SK-N-SH treated with all-trans-retinoic acid at 6 μM for 48 hours (cell line): ENCODE measurements at regions not wholly inside any gene's neighbourhood (a gene's known extent, or its start where the extent isn't known, plus 50 kb on each side); places are given as distances from the start of the nearest gene placed in this dataset.

Experiments used
- CSDC2 ChIP-seq: fragments of 250-450 bp; sonication (Bioruptor Pico); IDR thresholded peaks from 2 replicates; pipeline ENCODE4 v1.5.0; 2020; ENCODE audit warnings: mild to moderate bottlenecking, moderate library complexity
- ESRRG ChIP-seq: fragments of 250-450 bp; sonication (Bioruptor Pico); IDR thresholded peaks from 2 replicates; pipeline ENCODE4 v1.6.1; 2021; ENCODE audit warnings: mild to moderate bottlenecking
- ISL1 ChIP-seq: fragments of 250-450 bp; sonication (Bioruptor Pico); IDR thresholded peaks from 2 replicates; pipeline ENCODE4 v2.1.2; 2022; ENCODE audit warnings: mild to moderate bottlenecking, moderate library complexity
- SNAI2 ChIP-seq: fragments of 250-450 bp; sonication (Bioruptor Pico); IDR thresholded peaks from 2 replicates; pipeline ENCODE4 v1.5.0; 2020; ENCODE audit warnings: mild to moderate bottlenecking, moderate library complexity
- ZFP30 ChIP-seq: fragments of 450-650 bp; formaldehyde crosslinking; IDR thresholded peaks from 2 replicates; pipeline ENCODE4 v1.5.0; 2022; ENCODE audit warnings: mild to moderate bottlenecking, moderate library complexity
- ZNF70 ChIP-seq: fragments of 450-650 bp; formaldehyde crosslinking; IDR thresholded peaks from 2 replicates; pipeline ENCODE4 v1.5.0; 2020; ENCODE audit warnings: mild to moderate bottlenecking, moderate library complexity
- TF ChIP-seq, protein P1 (sequence below): fragments of 250-450 bp; sonication (Bioruptor Pico); IDR thresholded peaks from 2 replicates; pipeline ENCODE4 v1.8.0; 2020; ENCODE audit warnings: mild to moderate bottlenecking, moderate library complexity, borderline replicate concordance
- TF ChIP-seq, protein P2 (sequence below): fragments of 250-450 bp; sonication (Bioruptor Pico); IDR thresholded peaks from 2 replicates; pipeline ENCODE4 v1.5.1; 2020; ENCODE audit warnings: low read depth, mild to moderate bottlenecking, moderate library complexity
- TF ChIP-seq, protein P3 (sequence below): fragments of 250-450 bp; sonication (Bioruptor Pico); IDR thresholded peaks from 2 replicates; pipeline ENCODE4 v1.8.0; 2021; ENCODE audit warnings: low read depth, mild to moderate bottlenecking, moderate library complexity, borderline replicate concordance

DNA sequence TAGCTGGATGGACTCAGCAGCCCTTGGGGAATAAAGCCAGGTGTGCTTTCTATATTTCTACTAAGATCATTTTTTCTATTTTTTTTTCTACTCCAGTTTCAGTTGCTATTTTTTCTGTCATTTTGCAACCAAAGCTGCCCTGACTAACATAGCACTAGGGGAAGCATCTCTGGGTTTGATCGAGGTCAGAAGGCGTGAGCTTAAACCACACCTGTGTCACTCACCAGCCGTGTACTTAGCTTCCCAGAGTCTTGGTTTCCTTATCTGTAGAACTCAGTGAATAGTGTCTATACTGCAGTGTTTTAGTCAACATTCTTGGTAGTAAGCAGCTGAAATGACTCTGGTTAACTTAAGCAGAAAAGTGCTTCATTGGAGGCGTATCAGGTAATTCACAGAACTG lies 489.6 kb upstream of the SPRED2 start:
- TF ChIP-seq, protein P1, sequence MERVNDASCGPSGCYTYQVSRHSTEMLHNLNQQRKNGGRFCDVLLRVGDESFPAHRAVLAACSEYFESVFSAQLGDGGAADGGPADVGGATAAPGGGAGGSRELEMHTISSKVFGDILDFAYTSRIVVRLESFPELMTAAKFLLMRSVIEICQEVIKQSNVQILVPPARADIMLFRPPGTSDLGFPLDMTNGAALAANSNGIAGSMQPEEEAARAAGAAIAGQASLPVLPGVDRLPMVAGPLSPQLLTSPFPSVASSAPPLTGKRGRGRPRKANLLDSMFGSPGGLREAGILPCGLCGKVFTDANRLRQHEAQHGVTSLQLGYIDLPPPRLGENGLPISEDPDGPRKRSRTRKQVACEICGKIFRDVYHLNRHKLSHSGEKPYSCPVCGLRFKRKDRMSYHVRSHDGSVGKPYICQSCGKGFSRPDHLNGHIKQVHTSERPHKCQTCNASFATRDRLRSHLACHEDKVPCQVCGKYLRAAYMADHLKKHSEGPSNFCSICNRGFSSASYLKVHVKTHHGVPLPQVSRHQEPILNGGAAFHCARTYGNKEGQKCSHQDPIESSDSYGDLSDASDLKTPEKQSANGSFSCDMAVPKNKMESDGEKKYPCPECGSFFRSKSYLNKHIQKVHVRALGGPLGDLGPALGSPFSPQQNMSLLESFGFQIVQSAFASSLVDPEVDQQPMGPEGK (CRISPR knock-in tag), result no peak
- TF ChIP-seq ESRRG (CRISPR knock-in tag) (no peak), SNAI2 (no peak), CSDC2 (CRISPR knock-in tag) (no peak), ISL1 (CRISPR knock-in tag) (no peak), ZFP30 (no peak), ZNF70 (CRISPR knock-in tag) (no peak)
- TF ChIP-seq, protein P2, sequence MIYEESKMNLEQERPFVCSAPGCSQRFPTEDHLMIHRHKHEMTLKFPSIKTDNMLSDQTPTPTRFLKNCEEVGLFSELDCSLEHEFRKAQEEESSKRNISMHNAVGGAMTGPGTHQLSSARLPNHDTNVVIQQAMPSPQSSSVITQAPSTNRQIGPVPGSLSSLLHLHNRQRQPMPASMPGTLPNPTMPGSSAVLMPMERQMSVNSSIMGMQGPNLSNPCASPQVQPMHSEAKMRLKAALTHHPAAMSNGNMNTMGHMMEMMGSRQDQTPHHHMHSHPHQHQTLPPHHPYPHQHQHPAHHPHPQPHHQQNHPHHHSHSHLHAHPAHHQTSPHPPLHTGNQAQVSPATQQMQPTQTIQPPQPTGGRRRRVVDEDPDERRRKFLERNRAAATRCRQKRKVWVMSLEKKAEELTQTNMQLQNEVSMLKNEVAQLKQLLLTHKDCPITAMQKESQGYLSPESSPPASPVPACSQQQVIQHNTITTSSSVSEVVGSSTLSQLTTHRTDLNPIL (CRISPR knock-in tag), result no peak
- TF ChIP-seq, protein P3, sequence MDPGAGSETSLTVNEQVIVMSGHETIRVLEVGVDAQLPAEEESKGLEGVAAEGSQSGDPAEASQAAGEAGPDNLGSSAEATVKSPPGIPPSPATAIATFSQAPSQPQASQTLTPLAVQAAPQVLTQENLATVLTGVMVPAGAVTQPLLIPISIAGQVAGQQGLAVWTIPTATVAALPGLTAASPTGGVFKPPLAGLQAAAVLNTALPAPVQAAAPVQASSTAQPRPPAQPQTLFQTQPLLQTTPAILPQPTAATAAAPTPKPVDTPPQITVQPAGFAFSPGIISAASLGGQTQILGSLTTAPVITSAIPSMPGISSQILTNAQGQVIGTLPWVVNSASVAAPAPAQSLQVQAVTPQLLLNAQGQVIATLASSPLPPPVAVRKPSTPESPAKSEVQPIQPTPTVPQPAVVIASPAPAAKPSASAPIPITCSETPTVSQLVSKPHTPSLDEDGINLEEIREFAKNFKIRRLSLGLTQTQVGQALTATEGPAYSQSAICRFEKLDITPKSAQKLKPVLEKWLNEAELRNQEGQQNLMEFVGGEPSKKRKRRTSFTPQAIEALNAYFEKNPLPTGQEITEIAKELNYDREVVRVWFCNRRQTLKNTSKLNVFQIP, result no peak
